GM19468 (cell line): ENCODE measurements at regions not wholly inside any gene's neighbourhood (a gene's known extent, or its start where the extent isn't known, plus 50 kb on each side); places are given as distances from the start of the nearest gene placed in this dataset.
"Not testable (repeated sequence)": the region's sequence is repeated elsewhere in the genome, so short reads cannot be mapped to it uniquely, and the experiment has no call there.

Experiments used
- ATAC-seq: cut with Tn5 transposase; IDR thresholded peaks from one replicate; pipeline ENCODE4 v1.9.1; 2021; ENCODE audit warnings: mild to moderate bottlenecking, moderate library complexity, moderate number of reproducible peaks; ENCODE audit not compliant: unreplicated experiment; ENCODE audit errors: extremely low read depth

- ATAC-seq, result no peak
Measured at GRCh38 chr6:71049198-71049770, 92.4 kb upstream of the B3GAT2 start.

DNA sequence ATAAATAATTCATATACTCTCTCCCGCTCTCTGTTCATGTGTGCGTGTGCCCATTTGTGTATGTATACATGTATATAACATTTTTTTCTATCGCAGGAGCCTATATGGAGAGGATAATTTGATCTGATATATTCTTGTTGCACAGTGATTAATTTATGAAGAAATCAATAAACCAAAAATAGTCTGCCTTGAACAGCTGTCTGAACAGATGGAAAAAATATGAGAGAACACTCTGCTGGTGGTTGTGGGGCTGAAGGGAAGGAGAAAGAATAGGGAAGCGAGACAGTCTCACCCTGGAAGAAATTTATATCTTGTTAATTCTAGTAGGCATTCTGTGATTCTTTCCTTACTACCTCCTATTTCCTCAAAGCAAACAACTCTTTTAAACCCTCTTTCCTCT is 96.6 kb upstream of the B3GAT2 start:
- ATAC-seq, result no peak

- ATAC-seq, result no peak
Measured at GRCh38 chr6:71056656-71057055, 99.8 kb upstream of the B3GAT2 start.

DNA sequence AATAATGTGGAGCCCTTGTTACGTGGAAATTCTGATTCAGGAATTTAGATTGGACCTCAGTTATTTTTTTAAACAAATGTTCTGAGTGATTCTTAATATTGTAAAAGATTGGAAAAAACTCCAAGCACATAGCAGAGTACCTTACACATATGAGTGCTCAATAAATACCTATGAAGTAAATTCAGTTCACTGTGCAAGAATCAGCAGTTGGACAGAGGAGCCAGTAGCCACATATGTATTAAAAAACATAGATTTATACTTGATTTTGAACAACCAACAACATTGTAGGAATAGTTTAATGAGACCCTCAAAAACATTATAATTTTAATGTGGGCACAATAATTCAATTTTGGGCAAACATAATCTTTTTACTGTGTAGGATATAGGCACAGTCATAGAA is 109.3 kb upstream of the B3GAT2 start:
- ATAC-seq, result no peak

- no peak for ATAC-seq
Measured at GRCh38 chr6:71067816-71068215, 111.0 kb upstream of the B3GAT2 start.

DNA sequence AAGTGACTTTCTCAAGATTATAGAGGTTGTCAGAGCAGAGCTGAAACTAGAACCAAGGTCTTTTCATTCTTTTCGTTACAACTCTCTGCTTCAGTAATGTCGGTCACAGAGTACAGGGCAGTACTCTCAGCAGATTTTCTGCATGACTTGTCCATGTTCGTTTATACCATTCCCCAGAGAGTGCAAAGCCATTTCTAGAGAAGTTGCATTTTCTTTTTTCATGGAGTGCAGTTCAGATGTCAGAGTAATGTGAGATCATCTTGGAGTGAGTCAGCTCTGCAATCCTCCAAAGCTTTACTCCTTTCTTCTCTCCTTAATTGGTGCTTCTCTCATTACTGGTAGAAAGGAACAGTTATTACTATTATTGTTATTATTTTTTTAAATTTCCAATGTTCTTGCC is 115.6 kb upstream of the B3GAT2 start:
- no peak for ATAC-seq

- no peak for ATAC-seq
Measured at GRCh38 chr6:71077655-71078054, 120.8 kb upstream of the B3GAT2 start.

DNA sequence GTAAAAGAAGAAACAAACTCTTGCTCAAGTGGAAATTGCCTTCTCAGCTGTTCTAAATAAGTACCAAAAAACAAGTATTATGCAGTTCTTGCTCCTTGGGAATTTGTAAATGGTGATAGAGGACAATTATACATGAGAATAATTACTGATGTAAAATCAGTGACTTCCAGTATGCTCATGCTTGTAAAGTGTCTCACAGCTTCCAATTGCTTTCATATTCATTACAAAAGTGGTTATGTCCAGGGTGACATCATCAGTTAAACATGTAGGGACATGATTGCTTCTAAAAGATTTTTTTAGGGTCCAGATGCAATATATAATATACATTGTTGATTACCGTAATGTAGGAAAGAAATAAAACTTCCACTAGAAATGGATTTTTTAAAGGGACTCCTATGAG is 122.8 kb upstream of the B3GAT2 start:
- ATAC-seq, result no peak

GRCh38 chr6:71080133-71080532 is 123.3 kb upstream of the B3GAT2 start:
- no peak for ATAC-seq

- no peak for ATAC-seq
Measured at GRCh38 chr6:71080826-71081225, 124.0 kb upstream of the B3GAT2 start.

DNA sequence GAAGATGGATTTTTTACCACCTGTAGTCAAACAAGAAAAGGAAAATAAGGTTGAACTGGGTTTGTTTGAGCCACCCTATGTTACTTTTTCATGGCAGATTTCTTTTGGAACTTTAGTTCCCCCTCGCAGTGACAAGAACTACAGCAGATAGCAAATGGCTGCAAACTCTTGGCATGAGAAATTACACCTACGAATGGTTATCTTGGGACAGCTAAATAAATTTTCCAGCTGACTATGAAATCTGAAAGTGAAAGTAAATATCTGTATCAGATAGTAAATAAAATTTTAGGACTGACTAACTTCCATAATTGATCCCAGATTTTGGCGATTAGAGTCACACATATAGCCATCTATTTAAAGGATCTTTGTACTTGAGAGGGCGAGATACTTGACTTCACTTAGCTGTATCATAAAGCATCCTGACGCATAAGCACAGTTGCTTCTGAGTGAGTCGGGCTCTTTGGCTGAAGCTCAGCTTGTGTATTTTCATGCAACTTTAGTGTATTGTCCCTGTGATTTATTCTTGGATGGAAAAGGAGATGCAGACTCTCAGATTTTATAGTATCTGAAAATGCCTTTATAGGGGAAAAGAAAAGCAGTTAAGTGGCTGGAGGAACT is 125.3 kb upstream of the B3GAT2 start:
- ATAC-seq, result no peak

DNA sequence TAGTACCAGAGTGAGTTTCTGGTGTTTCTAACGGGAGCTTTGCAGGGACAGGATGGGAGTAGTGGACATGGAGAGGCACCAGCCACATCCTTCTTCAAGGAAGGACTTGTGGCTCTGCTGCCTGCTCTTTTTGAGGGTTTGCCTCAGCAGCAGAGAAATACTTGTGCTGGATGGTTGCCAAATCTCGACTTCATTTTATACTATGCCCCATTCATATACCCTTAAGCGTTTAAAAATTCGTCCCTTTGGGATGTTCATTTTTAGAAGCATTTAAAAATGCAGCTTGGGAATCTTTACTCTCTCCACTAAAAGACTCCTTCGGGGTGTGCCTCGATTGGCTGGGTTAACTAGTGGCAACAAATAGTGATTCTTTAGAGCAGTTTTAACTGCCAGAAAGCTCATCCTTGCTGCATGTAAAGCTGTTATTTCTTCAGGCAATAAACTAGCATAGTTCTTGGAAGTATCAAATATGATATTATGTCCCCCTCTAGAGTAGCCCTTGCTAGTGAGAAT is 126.5 kb upstream of the B3GAT2 start:
- ATAC-seq, result no peak

DNA sequence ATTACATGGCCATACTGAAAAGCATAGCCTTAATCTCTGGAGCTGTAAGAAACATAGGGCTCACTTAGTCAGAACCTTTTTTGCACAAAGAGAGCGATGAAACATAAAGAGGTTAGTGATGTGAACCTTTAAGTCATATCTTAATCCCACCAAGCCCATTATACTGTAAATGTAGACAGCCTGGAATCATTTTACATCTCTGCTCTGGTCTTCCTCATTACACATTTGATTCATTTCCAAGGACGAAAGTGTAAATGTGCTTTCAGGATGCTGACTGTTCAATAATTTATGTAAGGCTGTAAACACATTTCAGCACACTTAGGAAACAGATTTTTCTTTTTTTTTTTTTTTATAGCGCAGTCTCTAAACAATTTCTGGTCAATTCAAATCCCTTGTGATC is 131.3 kb upstream of the B3GAT2 start:
- ATAC-seq, result no peak

DNA sequence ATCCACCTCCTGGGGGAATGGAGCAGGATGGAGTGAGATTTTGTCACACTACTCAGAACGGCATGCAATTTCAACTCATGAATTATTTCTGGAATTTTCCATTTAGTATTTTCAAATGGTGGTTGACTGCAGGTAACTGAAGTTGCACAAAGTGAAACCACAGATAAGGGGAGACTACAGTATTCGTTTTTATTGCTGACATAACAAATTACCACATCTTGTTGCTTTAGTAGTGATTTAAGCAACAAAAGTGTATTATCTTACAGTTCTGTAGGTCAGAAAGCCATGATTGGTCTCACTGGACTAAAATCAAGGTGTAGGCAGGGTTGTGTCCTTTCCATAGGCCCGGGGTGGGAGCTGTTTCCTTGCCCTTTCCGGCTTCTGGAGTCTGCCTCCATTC is 133.4 kb upstream of the B3GAT2 start:
- no peak for ATAC-seq

GRCh38 chr6:71091167-71091566 is 134.3 kb upstream of the B3GAT2 start:
- no peak for ATAC-seq

DNA sequence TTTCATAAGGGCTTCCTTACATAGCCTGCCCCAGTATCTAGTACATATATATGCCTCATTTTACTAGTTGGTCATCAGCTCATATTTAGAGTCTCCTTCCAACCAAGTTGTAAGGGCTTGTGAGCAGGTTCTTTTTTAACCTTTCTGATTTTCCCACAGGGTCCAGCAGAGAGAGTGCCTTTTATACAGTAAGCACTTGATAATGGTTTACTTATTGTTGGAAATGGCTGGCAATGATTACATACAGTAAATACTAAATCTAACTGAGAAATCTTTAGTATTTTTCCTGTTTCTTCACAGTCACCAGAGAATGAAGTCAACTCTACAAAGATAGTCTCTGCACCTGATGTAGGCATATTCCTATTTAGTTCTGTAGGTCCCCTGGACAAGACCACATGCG is 135.1 kb upstream of the B3GAT2 start:
- no peak for ATAC-seq

DNA sequence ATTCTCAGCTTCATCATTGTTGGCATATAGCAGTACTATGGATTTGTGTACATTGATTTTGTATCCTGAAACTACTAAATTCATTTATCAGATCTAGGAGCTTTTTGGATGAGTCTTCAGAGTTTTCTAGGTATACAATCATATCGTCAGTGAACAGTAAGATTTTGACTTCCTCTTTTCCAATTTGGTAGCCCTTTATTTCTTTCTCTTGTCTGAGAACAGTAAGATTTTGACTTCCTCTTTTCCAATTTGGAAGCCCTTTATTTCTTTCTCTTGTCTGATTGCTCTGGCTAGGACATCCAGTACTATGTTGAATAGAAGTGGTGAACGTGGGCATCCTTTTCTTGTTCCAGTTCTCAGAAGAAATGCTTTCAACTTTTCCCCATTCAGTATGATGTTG is 140.4 kb upstream of the B3GAT2 start:
- not testable (repeated sequence) for ATAC-seq

DNA sequence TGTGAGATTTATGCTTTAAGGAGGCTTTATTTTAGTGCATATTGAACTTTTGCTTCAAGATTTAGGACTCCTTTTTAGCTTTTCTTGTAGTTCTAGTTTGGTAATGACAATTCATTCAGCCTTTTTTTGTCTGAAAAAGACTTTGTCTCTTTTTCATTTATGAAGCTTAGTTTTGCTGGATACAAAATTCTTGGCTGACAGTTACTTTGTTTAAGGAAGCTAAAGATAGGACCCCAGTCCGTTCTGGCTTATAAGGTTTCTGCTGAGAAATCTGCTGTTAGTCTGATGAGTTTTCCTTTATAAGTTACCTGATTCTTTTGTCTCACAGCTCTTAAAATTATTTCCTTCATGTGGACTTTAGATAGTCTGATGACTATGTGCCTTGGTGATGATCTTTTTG is 142.8 kb upstream of the B3GAT2 start:
- ATAC-seq, result no peak

- no peak for ATAC-seq
Measured at GRCh38 chr6:71103130-71103529, 146.3 kb upstream of the B3GAT2 start.

DNA sequence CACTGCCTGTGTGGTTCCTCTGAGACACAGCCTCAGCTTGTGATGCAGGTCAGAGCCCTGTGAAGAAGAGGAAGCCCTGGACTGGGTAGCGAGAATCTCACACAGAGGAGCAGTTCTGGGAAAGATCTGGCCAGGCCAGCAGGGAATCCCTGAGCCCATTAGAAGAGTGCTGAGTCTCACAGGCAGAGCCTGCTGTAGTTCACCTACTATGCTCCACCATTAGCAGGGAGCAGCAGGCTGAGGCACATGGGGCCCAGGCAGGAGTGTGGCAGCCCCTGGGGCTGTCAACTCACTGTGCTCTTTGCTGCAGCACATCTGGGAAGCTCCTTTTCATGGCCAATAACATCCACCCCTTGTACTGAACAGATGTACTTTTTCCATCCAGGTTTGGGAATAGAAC is 146.8 kb upstream of the B3GAT2 start:
- ATAC-seq, result no peak

DNA sequence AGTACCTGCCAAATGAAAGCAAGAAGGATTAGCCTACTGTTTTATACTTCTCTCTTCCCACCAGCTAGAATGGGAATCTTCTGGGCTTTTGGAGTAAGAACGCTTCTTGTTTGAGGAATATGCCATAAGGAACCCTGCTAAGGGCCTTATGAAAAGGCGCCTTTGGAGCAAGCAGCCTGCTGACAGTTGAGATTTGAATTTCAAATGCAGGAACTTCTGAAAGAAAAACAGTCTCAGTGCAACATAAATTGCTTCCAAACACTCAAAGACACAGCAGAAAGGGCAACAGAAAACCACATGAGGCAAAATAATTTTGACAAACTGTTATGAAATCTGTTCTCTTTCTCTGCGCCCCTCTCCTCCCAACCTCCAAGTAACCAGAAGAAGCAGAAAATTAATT is 149.4 kb upstream of the B3GAT2 start:
- no peak for ATAC-seq

DNA sequence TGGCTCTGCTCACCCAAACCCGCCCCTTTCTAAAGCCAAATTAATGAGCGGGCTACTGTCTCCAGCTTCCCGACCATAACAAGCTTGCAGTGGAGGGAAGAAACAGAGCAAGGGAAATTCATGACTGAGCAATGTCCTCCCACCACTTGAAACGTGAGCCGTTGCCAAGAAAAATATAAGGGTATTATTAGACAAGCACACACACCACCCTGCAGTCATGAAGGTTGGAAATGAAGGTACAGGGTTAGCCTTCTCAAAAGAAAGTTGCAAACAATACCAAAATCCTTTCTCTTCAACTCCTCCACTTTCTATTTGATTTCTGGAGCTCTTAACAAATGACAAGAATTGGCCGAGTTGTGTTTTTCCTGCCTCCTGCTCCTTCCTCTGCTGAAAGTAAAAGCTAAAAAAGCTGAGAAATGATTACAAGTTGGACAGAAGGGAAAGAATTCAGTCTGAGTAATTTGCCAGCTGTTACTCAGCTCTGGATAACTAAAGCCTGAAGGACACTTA is 151.1 kb upstream of the B3GAT2 start:
- ATAC-seq, result no peak
